HG03565 (cell line): ENCODE measurements at regions not wholly inside any gene's neighbourhood (a gene's known extent, or its start where the extent isn't known, plus 50 kb on each side); places are given as distances from the start of the nearest gene placed in this dataset.
"Not testable (repeated sequence)": the region's sequence is repeated elsewhere in the genome, so short reads cannot be mapped to it uniquely, and the experiment has no call there.

ENCODE experiments used
- ATAC-seq: cut with Tn5 transposase; IDR thresholded peaks from one replicate; pipeline ENCODE4 v1.9.1; 2021; ENCODE audit warnings: mild to moderate bottlenecking, moderate library complexity; ENCODE audit not compliant: unreplicated experiment

DNA sequence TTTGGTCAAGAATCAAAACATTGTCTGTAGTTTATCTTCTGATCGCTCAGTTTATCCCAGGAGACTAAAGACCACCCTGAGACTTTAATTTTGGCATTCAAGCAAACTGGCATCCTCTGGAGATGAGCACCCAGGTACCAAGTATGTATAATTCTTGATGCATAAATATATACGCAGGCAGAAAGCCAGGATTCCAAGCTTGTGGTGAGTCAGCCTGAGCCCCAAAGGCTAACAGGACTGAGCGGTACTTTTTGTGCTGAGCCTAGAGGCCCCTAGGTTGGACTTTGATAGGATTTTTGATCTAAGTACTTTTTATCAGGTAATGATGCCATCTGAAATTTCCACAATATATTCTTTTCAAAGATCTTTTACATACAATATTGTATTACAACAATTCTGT, 301.3 kb downstream of the TFAP2B start:
- ATAC-seq, result no peak

DNA sequence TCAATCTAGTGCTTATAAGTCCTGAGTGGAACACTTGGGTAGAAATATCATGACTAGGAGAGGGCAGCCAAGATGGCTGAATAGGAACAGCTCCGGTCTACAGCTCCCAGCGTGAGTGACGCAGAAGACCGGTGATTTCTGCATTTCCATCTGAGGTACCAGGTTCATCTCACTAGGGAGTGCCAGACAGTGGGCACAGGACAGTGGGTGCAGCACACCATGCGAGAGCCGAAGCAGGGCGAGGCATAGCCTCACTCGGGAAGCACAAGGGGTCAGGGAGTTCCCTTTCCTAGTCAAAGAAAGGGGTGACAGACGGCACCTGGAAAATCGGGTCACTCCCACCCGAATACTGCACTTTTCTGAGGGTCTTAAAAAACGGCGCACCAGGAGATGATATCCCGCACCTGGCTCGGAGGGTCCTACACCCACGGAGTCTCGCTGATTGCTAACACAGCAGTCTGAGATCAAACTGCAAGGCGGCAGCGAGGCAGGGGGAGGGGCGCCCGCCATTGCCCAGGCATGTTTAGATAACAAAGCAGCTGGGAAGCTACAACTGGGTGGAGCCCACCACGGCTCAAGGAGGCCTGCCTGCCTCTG, 302.8 kb downstream of the TFAP2B start:
- not testable (repeated sequence) for ATAC-seq

DNA sequence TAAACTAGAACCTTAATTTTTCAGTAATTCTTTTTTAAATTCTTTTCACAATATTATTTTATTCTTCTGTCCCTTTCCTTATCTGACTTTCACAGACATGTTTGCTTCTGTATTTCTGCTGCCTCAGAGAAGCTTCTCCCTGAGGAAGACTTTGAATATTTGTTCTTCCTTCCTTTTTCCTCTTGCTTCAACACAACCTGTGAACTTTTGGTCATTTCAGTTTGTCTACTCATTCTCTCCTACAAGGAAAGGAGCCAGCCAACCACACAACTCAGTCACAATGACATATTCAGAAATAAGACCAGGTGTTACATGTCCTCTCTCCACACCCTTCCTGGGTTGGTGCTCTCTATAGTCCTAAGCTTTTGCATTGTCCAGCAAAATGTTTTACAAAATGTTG, 310.4 kb downstream of the TFAP2B start:
- ATAC-seq, result no peak

DNA sequence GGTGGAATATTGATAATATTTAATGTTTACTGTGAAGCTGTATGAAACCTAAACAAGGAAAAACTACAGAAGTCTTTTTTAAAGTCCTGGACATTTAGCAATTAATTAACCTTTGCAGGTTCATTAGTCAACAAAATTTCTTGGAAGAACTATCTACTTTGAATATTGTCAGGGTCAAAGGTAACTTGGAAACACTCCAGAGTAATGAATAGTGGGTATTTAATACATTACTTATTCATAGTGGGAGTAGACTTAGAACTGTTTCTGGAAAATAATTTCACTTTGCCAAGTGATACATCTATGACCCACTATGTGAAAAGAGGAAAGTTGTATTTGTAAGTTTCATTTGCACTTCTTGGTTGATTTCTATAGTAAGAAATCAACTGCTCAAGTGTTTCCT, 319.1 kb downstream of the TFAP2B start:
- ATAC-seq, result no peak

DNA sequence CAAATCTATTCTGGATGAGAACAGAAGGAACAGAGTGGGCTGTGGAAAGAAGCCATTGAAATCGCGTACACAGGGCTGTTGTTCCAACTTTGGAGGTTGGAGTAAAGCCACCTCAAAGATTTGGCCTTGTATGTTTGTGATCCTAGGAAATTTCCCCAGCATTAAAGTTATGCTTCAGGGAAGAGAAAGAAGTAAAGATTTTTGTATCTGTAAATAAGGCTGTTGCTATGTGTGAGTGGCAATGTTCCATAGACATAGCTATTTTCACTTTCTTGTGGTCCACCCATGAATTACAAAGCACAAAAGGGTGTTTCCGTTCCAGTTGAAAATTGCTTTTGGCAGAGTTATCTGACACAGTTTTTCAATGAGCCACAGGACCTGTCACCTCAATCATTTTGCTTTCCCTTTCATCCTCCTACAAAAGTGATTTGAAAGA, 321.3 kb downstream of the TFAP2B start:
- no peak for ATAC-seq

DNA sequence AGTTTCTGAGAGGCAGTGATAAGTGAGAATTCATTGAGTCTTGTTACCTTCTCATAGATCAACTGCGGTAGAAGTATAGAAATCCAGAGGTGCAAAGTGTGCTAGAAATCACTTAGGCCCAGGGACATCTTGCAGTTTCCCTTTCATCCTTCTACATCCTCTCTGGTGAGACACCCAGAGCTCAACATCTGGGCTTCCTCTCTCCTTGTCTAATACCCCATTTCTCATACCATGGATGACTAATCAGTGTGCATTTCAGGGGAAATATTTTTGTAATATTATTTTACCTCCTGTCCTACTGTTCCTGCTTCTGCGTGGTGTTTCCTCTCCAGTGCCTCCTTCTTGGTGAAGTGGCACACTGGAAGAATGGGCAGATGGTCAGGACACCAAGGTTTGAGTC, 322.4 kb downstream of the TFAP2B start:
- no peak for ATAC-seq

DNA sequence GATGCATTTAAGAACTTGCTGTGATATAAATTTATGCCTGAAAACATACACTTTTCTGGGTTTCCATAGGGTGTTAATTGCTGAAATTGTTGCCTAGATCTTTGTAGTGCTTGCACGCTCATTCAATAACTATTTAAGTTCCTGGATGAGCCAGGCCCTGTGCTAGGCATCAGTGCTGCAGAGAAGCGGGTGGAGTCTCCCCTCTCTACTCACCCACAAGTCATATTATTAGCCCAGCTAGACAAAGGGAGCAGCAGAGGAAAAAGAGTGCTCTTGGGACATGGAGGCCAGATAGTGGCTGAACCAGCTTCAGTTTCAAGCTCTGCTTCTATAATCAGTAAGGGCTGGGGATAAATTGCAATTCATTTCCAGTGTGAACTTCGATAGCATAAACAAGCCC, 329.1 kb downstream of the TFAP2B start:
- ATAC-seq, result no peak

DNA sequence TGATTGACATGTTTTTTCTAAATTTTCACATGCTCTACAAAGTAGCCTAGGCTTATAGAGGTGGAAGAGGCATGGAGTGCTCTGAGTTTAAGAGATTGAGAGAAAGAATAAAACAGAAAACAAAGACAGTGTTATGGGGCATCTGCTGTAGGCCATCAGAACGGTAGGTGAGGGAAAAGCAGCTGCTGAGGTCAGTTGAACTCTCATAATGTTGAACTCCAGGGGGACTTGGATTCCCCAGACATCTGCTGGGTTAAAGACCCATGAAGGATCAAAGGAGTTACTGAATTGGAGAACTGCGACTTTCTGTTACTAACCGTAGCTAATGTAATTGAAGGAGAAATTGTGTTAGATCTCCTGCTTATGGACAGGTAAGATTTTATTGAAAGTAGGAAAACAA, 333.9 kb downstream of the TFAP2B start:
- no peak for ATAC-seq

DNA sequence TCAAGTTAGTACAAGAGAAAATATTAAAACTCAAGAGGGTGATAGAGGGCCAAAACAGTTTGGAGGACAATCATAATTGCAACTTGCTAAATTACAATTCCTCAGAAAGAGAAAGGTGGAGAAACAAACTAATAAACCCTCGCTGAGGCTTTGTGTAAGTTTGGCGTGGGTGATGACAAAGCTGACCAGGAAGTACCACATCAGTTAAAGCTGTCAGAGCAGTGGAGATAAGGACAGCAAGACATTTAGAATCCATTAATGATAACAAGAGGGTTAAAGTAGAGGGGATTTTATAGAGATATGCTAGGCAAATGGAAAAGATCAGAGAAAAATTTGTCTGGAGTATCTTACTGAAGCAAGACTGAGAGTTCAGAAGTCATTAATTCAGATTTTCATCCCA, 334.4 kb downstream of the TFAP2B start:
- ATAC-seq, result no peak

DNA sequence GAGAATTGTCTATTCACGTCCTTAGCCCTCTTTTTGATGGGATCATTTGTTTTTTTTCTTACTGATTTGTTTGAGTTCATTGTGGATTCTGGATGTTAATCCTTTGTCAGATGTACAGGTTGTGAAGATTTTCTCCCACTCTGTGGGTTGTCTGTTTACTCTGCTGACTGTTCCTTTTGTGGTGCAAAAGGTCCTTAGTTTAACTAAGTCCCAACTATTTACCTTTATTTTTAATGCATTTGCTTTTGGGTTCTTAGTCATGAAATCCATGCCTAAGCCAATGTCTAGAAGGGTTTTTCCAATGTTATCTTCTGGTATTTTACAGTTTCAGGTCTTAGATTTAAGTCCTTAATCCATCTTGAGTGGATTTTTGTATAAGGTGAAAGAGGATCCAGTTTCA, 336.3 kb downstream of the TFAP2B start:
- not testable (repeated sequence) for ATAC-seq

DNA sequence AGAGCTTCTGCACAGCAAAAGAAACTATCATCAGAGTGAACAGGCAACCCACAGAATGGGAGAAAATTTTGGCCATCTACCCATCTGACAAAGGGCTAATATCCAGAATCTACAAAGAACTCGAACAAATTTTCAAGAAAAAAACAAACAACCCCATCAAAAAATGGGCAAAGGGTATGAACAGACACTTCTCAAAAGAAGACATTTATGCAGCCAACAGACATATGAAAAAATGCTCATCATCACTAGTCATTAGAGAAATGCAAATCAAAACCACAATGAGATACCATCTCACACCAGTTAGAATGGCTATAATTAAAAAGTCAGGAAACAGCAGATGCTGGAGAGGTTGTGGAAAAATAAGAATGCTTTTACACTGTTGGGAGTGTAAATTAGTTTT, 340.6 kb downstream of the TFAP2B start:
- not testable (repeated sequence) for ATAC-seq

DNA sequence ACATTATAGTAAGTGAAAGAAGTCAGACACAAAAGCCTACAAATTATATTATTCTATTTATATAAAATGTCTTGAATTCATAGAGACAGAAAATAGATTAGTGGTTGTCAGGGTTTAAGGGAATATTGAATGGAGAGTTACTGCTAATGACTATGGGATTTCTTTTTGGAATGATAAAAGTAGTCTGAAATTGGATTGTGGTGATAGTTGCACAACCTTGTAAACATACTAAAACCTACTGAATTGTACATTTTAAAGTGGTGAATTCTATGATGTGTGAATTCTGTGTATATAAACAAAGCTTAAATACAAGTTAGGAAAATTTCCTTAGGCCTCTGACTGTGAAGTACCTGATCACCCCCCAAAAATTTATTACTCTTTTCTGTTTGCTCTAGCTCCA, 343.1 kb downstream of the TFAP2B start:
- ATAC-seq, result no peak

DNA sequence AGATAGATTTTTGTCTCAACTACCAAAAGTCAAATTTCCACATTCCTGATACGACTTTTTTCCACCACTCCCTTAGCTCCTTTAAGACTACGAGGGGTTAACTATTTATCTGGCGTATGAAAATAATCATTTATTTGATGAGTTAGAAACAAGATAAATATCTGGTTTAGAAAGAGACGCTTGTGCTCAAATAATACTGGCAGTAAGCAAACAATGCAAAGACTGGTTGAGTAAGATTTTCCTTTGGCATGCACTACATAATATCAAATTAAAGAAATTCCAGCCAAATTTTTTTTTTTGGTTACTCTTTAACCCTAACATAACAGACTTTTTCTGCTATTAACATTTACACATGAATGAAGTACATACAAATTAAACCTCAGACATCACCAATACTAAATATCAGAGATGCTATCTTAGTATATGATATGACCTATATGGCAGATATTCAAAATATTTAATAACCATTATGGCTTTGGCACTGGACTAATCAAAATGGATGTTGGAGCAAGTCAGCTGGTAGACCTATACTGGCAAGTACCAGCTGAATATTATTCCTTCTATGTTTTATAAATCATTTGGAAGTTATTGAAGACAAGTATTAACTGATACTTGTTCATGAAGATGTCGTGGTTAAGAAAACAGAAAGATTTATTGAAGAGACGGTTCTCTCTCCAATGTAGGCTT, 345.3 kb downstream of the TFAP2B start:
- no peak for ATAC-seq

DNA sequence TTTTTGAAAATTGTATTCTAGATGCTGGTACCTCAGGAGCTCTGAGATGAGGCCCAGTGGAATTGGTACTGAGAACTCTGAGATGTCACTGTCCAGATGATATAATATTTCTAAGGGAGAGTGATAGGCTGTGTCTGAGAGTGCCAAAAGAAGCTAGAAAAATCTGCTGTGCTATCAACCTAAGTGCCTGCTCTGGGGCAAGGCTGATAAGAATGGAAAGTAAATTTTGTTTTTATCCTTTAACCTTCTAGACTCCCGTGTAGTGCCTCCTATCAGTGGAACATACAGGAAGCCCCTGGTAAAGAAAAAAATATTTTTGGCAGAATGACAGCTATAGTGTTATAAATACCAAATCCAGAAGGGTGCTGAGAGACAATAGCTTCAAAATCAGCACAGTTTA, 348.2 kb downstream of the TFAP2B start:
- ATAC-seq, result no peak

DNA sequence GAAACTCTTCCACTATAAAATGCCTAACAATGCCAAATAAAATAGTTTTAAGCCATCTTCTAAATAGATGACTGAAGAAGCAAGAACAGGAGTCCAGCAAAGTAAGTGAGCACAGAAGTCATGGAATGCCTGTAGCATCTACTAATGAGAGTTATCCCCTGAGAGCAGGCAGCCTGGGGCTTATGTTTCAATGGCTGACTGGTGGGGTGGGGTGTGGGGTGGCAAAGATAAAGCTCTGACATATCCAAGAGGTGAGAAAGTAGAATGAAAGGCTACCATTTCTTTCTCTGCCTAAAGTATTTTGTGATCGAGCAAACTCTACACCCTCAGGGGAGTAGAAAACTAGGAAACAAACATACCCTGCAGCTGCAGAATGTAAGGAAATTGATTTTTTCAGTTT, 348.8 kb downstream of the TFAP2B start:
- no peak for ATAC-seq

DNA sequence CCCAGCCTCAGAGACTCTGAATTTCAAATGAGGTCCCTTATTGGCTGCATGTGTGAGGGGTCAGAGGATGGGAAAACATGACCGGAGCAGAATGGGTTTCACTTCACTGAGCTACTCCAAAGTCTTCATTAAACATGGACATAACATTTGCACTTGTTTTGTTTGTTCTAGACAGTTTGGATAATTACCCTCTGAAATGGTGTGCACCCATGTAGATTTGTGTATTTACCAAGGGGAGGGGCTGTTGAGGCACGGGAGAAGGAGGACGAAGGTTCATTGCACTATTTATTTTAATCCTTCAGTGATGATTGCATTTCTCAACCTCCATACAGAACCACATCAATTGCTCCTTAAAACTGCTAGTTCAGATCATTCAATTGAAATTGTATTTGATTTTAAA, 364.2 kb downstream of the TFAP2B start:
- no peak for ATAC-seq

DNA sequence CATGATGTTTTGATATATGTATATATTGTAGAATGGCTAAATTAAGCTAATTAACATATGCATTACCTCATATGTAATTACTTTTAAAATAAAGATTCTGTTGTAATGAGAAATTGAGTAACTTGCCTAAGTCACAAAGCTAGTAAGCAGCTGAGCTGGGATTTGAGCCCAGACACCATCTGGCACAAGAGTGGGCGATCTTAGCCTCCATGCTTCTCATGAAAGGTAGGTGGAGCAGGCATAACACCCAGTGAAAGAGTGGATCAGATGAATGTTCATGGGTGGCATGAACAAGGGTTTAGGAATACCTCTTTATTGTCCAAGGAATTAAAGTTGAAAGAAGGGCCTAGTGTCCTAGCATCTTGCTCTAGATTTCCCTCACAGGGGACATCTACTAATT, 365.4 kb downstream of the TFAP2B start:
- no peak for ATAC-seq

DNA sequence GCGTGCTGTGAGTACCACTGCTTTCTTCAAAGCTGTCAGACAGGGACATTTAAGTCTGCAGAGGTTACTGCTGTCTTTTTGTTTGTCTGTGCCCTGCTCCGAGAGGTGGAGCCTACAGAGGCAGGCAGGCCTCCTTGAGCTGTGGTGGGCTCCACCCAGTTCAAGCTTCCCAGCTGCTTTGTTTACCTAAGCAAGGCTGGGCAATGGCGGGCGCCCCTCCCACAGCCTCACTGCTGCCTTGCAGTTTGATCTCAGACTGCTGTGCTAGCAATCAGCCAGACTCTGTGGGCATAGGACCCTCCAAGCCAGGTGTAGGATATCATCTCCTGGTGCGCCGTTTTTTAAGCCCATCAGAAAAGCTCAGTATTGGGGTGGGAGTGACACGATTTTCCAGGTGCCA, 374.5 kb downstream of the TFAP2B start:
- ATAC-seq, result not testable (repeated sequence)

DNA sequence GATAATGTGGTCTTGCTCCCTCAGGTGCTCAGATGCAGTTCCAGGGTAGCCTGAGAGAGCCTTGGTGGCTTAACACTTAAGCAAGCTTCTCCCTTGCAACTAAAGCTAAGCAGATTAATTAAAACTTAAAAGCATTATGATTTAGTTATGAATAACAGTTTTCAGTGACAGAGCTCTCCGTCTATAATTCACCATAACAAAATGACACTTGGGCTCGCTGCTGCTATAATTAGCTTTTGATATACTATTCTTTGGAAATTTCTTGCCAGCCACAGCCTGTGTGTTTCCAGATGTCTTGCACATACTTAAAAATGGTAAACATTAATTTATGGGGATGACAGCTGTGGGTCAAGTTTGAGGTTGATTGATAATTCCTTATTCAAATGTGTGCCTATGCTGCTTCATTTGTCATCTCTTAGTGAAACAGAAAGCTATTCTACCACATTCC, 380.5 kb downstream of the TFAP2B start:
- no peak for ATAC-seq

DNA sequence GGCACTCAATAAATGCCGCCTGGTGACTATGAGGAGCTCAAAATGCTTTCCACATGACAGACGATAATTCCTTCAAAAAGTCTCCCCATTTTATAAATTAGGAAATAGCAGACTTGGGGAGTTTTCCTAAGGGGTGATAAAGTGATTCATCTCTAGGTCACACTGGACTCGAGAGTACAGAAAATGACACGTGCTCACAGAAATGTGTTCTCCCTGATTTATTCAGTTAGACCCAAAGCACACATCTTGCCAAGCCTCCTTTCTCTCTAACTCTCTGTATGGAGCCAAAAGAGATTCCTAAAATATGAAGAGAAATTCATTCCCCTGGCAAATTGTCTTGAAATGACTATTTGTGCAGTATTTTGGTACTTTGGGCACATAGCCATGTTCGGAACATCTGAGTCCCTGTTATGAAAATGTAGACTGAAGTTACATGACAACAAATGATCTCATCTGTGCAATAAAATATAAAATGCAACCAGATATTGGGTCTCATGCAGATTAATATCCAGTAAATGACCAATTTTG, 381.1 kb downstream of the TFAP2B start:
- no peak for ATAC-seq

DNA sequence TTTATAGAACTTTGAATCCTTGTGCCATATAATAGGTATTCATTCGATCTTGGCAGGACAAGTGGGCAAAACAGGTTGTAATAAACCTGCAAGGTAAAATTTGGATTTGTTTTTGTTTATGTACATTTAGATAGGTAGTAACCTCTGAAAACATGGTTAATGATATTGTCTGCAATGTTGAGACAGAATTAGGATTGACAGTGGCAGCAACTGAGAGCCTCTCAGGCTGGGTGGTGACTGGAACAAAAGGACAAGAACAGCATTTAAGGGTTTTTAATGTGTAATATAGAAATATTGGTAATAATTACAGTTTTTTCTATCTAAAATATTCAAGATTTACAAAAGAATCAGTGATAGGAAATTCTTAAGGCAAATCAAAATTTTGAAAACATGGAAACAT, 382.0 kb downstream of the TFAP2B start:
- ATAC-seq, result no peak

DNA sequence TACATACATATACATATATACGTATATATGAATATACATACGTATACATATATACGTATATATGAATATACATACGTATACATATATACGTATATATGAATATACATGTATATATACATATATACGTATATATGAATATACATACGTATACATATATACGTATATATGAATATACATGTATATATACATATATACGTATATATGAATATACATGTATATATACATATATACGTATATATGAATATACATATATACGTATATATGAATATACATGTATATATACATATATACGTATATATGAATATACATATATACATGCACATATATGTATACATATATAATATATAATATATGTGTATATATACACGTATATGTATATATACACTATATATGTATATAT, 384.0 kb downstream of the TFAP2B start:
- not testable (repeated sequence) for ATAC-seq

DNA sequence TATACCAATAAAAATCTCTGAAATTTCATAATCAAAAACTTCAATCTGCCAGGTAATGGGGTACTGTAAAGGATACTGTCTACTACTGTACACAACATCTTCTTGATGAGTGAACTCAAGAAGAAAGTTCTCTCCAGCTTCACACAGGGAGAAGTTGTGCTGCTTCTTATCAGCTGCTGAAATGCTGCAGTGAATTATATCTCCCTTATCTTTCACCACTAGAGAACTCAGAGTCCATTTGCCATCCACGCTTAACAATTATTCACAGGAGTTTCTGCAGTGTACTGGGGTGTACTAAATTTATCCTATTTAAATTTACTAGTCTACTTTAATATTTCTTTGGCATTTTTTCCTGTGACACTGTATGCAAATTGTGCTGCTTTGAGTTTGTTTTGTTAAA, 384.8 kb downstream of the TFAP2B start:
- ATAC-seq, result no peak
